ENCODE measurements at regions not wholly inside any gene's neighbourhood (a gene's known extent, or its start where the extent isn't known, plus 50 kb on each side); places are given as distances from the start of the nearest gene placed in this dataset.
A peak's percentile ranks its signal among the peaks of the same experiment; 100 is the strongest.

GRCh38 chr14:76974365-76974764 is 54.1 kb downstream of the IRF2BPL start:
- DNase-seq, result no peak

- DNase-seq, result no peak
Observed at GRCh38 chr14:76971549-76971948, 57.0 kb downstream of the IRF2BPL start.

GRCh38 chr14:76968621-76969063 is 59.9 kb downstream of the IRF2BPL start:
- DNase-seq, result no peak

DNA sequence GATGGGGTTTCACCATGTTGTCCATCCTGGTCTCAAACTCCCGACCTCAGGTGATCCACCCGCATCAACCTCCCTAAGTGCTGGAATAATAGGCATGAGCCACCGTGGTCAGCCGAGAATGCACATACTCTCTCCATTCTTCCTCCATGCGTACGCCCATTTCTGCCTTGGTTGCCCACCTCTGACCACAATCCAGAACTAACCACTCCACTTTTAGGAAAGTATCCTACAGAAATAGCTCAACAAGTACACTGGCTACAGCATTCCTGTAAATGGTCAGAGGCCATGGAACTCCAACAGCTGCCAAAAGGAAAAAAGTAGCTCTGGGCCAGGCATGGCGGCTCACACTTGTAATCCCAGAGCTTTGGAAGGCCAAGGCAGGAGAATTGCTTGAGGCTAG is 60.7 kb downstream of the IRF2BPL start:
- DNase-seq, result no peak

GRCh38 chr14:76965232-76965631 is 63.3 kb downstream of the IRF2BPL start:
- no peak for DNase-seq

- DNase-seq, result no peak
Observed at GRCh38 chr14:76964695-76965094, 63.8 kb downstream of the IRF2BPL start.

GRCh38 chr14:76963372-76963771 is 65.1 kb downstream of the IRF2BPL start:
- DNase-seq, result no peak

- no peak for DNase-seq
Observed at GRCh38 chr14:76962303-76962660, 66.2 kb downstream of the IRF2BPL start.

DNA sequence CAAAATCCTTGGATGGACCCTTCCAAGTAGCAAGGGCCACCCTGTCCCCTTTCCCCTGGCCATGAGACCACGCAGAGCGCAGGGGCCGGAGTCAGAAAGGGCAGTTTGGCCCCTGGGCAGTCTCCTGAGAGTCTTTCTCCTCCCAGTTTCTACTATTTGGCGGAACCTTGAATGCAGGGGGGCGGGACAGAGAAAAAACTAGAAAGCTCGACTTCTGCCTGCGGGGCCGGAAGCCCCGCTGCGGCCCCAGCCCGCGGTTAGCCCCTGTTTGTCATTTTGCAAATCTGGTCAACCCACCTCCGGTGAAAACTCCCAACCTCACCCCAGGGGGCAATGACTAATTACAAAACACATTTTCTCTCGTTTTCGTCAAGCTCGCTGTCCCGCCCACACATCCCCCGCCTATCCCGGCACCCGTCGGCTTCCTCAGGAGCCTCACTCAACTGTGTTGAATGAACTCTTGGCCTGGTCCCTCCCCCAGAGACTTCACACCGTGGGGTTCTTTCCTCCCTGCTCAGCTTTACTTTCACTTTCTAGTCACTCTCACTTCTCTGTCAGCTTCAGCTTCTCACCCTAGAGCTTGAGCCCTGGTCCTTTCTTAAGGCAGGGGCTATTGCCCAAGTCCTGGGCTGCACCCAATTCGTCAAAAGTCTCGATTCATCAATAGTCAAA is 66.7 kb downstream of the IRF2BPL start:
- peak; percentile 91 for DNase-seq

GRCh38 chr14:76958980-76959710 is 69.4 kb downstream of the IRF2BPL start:
- DNase-seq, result no peak

DNA sequence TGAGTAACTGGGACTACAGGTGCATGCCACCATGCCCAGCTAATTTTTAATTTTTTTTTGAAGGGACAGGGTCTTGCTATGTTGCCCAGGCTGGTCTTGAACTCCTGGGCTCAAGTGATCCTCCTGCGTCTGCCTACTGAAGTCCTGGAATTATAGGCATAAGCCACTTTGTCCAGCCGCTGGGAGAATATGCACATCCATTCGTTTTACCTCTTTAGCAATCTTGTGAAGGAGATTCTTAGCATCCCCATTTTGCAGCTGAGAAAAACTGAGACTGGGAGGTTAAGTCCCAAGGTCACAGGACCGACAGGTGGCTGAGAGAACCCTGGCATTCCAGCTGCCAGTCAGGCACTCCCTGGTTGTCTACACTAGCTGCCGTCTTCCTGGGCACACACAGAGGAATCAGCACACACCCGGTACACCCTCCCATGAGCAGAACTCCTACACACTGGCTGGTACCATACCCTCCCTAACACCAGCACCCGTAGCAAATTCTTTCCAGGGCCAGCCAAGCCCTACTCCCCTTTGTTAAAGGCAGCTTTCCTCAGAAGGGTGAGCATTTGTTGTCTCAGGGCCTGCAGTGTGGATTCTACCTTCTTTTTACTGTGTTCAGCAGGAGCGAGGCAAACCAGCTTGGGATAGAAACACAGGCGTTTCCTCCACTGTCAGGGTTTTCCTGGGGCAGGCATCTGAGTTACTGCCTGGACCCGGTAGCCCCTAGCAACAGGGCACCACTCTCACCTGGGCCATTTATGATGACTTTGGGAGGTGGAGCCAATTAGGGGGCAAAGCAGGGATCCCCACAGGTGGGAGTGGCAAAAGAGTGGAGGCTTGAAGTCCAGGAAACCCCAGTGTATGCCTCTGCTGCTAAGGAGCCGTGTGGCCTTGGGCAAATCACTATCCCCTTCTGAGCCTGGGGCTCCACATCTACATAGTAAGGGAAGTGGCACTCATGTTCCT is 70.2 kb downstream of the IRF2BPL start:
- no peak for DNase-seq

DNA sequence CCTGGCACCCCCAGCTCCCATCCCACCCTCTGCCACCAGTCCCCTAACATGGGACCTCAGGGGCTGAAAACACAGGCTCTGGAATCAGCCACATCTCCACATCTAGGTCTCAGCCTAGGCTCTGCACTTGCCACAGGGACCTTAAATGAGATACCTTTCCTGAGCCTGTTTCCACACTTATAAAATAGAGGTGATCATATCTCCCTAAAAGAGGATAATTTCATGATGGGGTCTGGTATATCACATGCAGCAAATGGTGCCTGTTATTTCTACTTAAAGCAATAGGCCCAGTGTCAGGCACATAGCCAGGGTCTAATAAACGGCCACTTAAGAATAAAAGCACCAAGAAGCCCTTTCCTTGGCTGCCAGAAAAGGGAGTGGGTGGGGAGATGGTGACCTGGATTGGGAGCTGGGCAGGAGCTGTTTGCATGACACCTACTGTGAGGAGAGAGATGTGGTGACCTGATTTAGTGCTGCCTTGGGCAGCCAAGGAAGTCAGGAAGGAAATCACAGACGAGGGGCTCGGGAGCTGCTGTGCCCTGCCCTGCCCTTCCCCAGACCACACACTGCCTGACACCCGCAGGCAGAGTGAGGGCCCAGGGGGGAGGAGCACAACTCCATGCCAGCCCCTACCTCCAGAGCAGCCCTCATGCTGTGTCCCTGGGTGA is 71.2 kb downstream of the IRF2BPL start:
- DNase-seq, result no peak

DNA sequence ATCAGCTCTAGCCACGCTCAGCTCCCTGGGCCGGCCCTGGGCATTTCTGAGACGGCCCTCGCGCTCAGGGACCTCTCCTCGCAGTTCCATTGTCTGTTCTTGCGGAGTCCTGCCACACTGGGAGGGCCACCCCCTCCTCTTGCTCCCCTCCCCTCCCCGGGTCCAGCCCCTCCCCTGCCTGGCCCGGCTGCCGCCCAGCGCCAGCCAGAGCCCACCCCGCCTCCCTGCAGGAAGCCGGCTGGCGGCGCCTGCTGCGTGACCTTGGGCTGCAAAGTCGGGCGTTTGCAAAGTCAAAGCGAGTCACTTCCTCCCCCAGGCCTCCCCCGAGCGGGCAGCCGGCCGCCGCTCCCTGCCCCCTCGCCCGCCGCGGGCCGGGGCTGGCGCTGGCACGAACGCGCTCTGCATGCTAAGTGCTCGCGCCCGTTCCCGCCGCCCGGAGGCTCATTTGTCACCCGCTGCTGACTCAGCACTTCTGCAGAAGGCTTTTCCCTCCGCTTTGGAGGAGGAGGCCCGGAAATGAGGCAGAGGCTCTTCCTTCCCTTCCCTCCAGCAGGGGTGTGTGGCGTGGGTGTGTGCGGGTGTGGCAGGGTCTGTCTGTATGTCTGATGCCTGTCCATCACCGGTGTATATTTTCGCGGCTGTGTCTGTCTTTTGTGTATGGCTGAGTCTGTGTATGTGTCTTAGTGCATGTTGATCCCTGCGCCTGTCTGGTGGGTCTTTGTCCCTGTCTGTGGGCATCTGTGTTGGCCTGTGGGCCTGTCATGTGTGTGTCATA is 72.0 kb downstream of the IRF2BPL start:
- DNase-seq, result peak; percentile 95

GRCh38 chr14:76955575-76956315 is 72.8 kb downstream of the IRF2BPL start:
- DNase-seq, result no peak

DNA sequence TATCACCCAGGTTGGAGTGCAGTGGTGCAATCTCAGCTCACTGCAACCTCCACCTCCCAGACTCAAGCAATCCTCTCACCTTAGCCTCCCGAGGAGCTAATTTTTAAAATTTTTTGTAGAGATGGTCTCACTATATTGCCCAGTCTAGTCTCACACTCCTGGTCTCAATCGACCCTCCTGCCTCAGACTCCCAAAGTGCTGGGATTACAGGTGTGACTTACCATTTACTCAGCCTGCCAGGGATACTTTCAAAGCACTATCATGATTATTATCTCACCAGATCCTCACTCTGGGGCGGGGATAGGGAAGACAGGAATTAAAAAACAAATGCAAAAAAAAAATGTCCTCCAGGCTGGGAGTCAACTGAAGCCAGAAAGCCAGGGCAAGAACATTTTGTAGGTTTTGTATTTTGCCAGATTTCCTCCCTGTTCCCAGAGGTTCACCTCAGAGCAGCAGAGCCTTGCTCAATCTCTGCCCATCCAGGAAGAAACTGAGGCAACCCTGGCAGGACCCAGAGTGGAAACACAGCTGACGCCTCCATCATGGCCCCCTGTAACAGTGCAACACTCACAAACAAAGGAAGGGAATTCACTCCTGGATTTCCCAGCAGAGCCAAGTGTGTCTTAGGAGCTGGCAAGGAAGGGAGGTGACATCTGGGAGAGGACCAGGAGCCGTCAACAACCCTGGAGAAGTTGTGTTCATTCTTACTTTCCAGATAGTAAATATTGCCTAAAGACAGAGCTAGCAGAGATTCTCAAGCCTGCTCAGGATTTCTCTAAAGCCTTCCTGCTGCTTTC is 73.9 kb downstream of the IRF2BPL start:
- no peak for DNase-seq

GRCh38 chr14:76953311-76953945 is 75.1 kb downstream of the IRF2BPL start:
- no peak for DNase-seq

DNA sequence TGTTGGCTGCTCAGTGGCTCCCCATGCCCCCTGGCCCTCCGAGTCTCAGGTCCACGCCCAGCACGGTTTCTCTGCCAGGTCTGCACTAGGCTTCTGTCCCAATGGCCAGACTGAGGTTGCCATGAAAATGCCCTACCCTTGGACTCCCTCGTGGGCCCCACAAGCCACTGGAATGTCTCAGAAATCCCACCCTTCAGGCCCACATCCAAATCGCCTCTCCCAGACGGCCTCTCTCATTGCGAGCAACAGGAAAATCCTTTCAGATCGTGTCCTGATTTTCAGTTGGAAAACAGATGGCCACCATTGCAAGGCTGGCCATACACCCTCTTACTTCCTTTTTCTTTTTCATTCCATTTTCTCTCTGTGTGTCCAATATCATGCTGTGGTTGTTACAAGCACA is 77.3 kb downstream of the IRF2BPL start:
- DNase-seq, result no peak

DNA sequence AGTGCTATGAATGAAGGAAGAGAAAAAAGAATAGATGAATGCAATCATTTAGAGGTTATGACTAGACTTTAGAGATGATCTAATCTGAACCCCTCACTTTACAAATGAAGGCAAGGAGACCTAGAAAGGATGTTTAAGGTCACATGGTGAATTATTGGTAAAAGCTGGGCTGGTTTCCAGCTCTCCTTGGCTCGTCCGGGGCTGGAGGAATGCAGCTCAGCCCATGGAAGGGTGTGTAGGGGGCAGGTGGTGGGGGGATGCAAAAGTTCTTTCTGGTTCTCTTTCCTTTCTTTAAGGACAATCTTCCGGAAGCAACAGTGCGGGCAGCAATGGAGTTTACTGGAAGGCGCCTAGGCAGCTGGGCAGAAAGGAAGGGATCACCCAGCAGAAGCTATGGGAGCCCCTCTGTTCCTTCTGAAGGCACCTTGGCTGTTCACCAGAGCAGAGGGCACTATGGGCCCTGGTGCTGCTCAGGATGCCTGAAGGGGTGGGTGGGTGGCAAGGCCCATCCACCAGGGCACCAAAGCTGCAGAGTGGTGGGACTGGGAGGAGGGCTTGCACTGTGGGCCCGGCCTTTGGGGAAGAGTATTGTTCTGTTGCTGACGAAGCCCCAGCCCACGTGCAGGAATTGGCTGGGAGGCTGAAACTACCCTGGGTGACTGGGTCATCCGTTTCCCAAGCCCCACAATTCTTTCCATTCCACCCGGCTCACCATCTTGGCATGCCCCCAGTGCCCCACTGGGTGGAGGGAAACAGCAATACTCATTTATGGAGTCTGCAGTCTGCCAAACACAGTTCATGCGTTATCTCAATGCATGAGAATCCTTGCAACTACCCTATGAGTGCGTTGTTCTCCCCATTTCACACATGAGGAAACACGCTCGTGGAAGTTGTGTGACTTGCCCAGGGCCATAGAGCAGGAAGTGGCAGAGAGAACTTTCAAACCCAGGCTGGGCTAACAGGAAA is 78.2 kb downstream of the IRF2BPL start:
- DNase-seq, result no peak

Data from left kidney (tissue), 1 donor.